ENCODE measurements at regions not wholly inside any gene's neighbourhood (a gene's known extent, or its start where the extent isn't known, plus 50 kb on each side); places are given as distances from the start of the nearest gene placed in this dataset.

DNA sequence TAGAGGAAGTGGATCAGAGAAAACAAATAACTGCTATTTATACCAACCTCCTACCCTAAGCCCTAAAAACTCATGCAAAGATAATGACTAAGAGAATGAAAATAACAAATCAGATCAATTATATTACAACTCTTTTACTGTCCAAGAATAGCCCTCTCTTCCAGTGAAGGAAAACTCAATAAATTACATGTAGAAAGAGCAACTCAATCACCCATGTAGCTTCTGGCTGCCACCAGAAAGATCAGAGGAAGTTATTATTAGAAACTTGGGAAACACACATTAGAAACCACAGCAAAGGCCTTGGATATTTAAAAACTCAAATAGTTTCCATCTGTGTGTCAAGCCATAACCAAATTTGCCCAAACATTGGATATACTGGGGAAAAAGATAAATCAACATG lies 134.0 kb upstream of the TARS1 start:
- no peak overlapping the region for H3K4me3 ChIP-seq (ENCODE audit: low read depth, low read length)
- TF ChIP-seq, protein P1, sequence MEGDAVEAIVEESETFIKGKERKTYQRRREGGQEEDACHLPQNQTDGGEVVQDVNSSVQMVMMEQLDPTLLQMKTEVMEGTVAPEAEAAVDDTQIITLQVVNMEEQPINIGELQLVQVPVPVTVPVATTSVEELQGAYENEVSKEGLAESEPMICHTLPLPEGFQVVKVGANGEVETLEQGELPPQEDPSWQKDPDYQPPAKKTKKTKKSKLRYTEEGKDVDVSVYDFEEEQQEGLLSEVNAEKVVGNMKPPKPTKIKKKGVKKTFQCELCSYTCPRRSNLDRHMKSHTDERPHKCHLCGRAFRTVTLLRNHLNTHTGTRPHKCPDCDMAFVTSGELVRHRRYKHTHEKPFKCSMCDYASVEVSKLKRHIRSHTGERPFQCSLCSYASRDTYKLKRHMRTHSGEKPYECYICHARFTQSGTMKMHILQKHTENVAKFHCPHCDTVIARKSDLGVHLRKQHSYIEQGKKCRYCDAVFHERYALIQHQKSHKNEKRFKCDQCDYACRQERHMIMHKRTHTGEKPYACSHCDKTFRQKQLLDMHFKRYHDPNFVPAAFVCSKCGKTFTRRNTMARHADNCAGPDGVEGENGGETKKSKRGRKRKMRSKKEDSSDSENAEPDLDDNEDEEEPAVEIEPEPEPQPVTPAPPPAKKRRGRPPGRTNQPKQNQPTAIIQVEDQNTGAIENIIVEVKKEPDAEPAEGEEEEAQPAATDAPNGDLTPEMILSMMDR (IDR thresholded peaks at IDR 0.05; ENCODE audit: low read depth, low read length) = no peak

DNA sequence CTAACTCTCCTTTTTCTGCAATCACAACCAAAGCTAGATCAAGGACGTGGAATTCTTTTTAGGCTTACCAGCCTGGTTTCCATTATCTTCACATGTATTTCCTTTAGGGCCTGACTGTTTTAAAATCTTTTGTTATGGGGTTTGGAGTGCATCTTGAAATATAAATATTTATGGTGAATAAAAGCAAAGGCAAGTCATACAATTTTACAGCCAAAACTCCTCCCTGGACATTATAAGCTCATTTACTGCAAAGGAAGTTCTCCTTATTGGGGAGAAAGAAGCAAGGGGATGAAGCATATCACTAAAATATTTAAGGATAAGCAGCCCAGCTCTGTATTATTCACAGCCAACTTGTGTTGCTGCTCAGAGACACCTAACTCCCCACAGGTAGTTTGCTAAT lies 132.2 kb upstream of the TARS1 start:
- H3K4me3 ChIP-seq (ENCODE audit: low read depth, low read length) = no peak overlapping the region
- TF ChIP-seq, protein P1 (IDR thresholded peaks at IDR 0.05; ENCODE audit: low read depth, low read length) = no peak

DNA sequence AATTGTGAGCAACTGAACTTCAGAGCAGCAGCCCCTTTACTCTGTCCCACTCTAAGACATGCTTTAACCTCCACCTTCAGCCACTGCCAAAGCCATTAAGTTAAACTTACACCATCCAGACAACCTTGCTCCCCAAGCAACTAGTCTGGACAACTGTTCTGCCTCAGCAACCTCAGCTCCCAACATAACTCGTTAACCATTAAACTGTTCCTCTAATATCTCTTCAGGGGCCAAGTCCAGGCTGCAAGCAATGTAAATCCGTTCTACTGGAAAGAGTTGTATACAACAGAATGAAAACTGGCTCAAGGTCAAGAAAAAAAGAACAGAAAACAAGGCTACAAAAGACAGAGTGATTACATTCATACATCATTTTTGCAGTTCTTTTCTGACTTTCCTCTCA lies 131.7 kb upstream of the TARS1 start:
- no peak overlapping the region for H3K4me3 ChIP-seq (ENCODE audit: low read depth, low read length)
- TF ChIP-seq, protein P1 (IDR thresholded peaks at IDR 0.05; ENCODE audit: low read depth, low read length) = no peak

DNA sequence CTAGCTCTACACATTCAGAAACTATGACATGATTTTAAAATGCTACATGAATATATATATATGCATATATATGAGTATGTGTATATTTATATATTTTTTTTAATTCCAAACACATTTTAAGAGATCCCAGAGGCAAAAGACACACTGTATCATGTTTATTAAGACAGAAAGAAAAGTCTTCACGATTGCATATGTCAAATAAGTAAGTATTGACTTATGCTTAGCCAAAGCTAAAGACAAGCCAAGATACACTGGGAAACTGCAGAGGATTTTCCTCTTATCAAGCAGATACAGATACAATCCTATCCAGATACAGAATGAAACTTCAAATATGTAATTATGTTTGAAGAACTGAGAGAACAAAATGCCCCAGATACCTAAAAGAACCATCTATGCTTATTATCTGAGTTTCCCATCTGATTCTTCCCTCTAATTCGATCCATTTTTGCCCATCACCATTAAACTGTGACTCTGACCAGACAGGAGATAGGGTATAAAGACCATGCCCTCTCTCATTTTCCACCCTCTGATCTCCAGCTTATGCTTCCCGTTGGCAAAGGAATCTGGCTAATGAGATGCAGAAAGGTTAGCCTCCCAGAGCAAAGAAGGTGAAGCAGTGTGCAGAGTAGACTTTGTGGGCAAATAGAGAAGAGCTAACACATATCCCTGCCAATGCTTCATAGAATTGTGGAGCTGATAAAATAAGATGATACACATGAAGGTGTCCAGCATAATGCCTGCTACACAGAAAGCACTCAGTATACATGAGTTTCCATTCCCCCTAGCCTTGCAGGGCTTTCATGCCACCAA lies 131.0 kb upstream of the TARS1 start:
- H3K4me3 ChIP-seq (ENCODE audit: low read depth, low read length) = no peak overlapping the region
- TF ChIP-seq, protein P1 (IDR thresholded peaks at IDR 0.05; ENCODE audit: low read depth, low read length) = no peak

DNA sequence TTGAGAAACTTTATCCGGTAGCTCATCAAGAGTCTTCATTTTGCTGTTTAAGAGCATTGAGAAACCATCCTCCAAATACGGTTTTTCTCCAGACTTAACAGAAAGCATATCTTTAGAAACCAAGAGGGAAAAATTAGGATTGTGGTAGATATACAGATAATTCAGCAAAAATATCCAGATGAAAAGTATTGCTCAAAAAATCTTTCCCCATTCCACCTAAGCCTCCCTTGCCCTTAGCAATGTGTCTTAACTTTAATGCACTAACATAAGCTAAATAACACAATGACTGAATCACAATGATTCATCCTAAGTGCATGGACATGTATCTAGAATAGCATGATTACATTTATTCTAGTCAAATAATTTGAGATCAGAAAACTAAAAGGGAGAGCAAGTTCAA lies 130.3 kb upstream of the TARS1 start:
- H3K4me3 ChIP-seq (ENCODE audit: low read depth, low read length) = no peak overlapping the region
- TF ChIP-seq, protein P1 (IDR thresholded peaks at IDR 0.05; ENCODE audit: low read depth, low read length) = no peak

GRCh38 chr5:33311893-33312292 lies 128.9 kb upstream of the TARS1 start:
- no peak overlapping the region for H3K4me3 ChIP-seq (ENCODE audit: low read depth, low read length)
- TF ChIP-seq, protein P1 (IDR thresholded peaks at IDR 0.05; ENCODE audit: low read depth, low read length) = no peak
